Muscle layer of duodenum (tissue), 2 donors: ENCODE measurements at regions not wholly inside any gene's neighbourhood (a gene's known extent, or its start where the extent isn't known, plus 50 kb on each side); places are given as distances from the start of the nearest gene placed in this dataset.

Experiments
- H3K27ac ChIP-seq: one replicate; pipeline ENCODE4 v1.7.0; 2013; ENCODE audit warnings: mild to moderate bottlenecking, low read length
- H3K27me3 ChIP-seq: one replicate; pipeline ENCODE4 v1.7.0; 2013; ENCODE audit warnings: low read depth, mild to moderate bottlenecking, control low read depth, low read length
- H3K36me3 ChIP-seq, 2 donors: one replicate each; pipeline ENCODE4 v1.7.0; 2013; ENCODE audit warnings: low read length in 2 of 2, control low read depth in 1 of 2, mild to moderate bottlenecking in 1 of 2; ENCODE audit not compliant: insufficient read depth in 2 of 2, control insufficient read depth in 1 of 2
- H3K4me1 ChIP-seq, 2 donors: one replicate each; pipeline ENCODE4 v1.7.0; 2013; ENCODE audit warnings: low read length in 2 of 2, mild to moderate bottlenecking in 2 of 2, control low read depth in 1 of 2, moderate library complexity in 1 of 2; ENCODE audit not compliant: insufficient read depth in 2 of 2, control insufficient read depth in 1 of 2
- H3K4me3 ChIP-seq, 2 donors: one replicate each; pipeline ENCODE4 v1.7.0; 2013; ENCODE audit warnings: low read length in 2 of 2, low read depth in 1 of 2, mild to moderate bottlenecking in 1 of 2
- H3K9me3 ChIP-seq, 2 donors: one replicate each; pipeline ENCODE4 v1.7.0; 2013; ENCODE audit warnings: low read length in 2 of 2, control low read depth in 1 of 2, mild to moderate bottlenecking in 1 of 2; ENCODE audit not compliant: control insufficient read depth in 1 of 2
- donor health status: healthy.

DNA sequence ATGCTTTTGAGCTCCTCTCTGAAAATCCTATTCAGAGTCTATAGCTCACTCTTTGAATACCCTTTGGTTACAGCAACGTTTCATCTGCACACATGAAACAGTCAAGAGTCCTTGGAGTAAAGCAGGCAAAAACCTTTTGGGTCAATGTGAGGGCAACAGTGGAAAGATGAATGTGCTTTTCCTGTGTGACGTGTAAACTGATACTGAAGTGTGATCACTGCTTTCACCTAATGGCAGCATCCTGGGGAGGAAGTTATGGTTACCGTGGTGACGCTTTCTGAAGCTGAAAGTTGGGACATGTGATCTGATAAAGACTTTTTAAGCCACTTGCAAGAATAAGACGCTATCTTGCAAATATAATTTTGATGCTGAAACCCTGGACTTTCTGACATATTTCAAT is 160.0 kb downstream of the SEC16B start:
- Histone ChIP-seq H3K9me3 (no peaks in the 10 kb centered on the region), H3K4me3 (no peak overlapping the region), H3K27ac (no peak overlapping the region), H3K36me3 (no peaks in the 10 kb centered on the region), H3K27me3 (no peaks in the 10 kb centered on the region), H3K4me1 (no peaks in the 10 kb centered on the region)

DNA sequence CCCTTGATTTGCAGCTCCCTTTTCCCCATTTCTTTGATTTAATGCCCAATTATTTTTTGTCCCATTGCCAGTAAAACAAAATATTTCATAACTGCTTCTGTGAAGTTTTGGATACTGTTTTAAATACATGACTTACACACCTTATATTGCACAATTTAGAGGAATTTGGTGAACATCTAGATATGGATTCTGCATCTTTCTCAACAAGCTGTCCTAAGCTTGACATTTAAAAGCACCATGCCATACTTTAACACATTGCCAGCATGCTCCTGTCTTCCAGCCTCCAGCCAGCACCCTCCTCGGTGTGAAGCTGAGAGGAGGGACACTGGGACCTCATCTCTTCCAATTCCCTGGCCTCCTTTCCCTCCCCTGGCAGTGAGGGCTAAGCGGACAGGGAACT is 167.6 kb downstream of the SEC16B start:
- Histone ChIP-seq H3K4me3 (no peak overlapping the region), H3K27me3 (no peaks in the 10 kb centered on the region), H3K9me3 (peaks cover 0 to 4% of the 10 kb centered on the region in 2 donors), H3K36me3 (no peaks in the 10 kb centered on the region), H3K4me1 (no peaks in the 10 kb centered on the region), H3K27ac (no peak overlapping the region)

DNA sequence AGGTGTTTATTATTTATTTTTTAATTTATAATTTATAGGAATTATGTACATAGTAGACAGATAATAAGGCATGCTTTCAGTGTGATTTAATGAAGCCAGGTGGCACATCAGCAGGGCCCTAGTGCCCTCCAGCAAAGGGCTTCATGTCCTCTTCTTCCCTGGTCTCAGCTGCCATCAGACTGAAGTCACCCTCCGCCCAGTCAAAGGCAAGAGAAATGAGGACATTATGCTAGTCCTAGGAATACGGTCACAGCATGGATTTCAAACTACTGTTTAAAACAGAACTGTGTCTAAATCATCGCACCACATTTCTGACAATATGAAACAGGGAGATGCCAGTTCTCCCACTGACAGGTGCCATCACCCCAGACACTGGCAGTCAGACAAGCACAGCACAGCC is 168.1 kb downstream of the SEC16B start:
- Histone ChIP-seq H3K4me3 (no peak overlapping the region), H3K9me3 (peaks cover 0 to 4% of the 10 kb centered on the region in 2 donors), H3K27ac (no peak overlapping the region), H3K4me1 (no peaks in the 10 kb centered on the region), H3K36me3 (no peaks in the 10 kb centered on the region), H3K27me3 (no peaks in the 10 kb centered on the region)

DNA sequence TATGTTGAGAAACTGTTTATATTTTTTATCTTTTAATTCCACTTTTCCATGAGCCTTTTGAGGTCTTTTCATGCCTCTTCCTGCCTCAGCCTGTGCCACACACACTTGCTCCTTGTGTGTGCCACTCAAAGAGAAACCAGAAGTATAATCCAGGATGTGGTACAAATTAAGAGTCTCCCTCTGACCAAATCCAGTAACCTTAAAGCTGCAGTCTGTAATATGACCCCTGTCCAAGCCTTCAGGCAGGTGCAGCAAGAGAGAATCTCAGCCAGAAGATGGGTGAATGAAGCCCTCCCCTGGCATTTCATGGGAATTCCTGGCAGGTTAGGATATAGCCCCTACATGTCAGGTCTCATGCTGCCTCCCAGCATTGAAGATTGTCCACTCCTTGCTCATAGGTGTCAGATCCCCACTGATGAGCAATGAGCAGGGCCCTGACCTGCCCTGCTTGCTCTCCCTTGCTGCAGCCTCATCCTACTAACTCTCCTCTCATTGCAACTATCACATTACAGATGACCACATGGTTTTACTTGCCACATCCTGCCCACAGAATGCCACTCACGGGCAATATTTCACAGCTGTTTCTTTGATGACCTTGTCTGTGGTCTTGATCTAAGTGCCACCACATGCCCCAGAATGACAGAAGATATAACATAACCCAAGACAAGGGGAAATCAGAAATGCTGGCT is 169.3 kb downstream of the SEC16B start:
- no peaks in the 10 kb centered on the region for H3K36me3 ChIP-seq
- peaks cover 0 to 4% of the 10 kb centered on the region in 2 donors for H3K9me3 ChIP-seq
- no peak overlapping the region for H3K4me3 ChIP-seq
- H3K4me1 ChIP-seq: no peaks in the 10 kb centered on the region
- no peaks in the 10 kb centered on the region for H3K27me3 ChIP-seq
- no peak overlapping the region for H3K27ac ChIP-seq

DNA sequence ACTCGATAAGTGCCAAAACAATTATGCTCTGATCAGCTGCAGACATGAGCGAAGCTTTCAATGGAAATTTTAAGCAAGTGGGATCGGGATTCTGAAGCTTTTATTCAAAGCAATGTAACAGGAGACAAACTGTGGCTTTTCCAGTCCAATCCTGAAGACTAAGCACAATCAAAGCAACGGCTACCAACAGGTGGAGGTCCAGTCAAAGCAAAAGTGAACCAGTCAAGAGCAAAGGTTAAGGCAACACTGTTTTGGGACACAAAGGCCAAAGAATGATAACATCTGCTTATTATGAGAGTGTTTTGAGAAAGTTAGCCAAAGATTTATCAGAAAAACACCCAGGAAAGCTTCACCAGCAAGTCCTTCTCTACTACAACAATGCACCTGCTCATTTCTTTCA is 170.1 kb downstream of the SEC16B start:
- H3K4me1 ChIP-seq: no peaks in the 10 kb centered on the region
- no peak overlapping the region for H3K4me3 ChIP-seq
- H3K9me3 ChIP-seq: peaks cover 0 to 4% of the 10 kb centered on the region in 2 donors
- H3K27ac ChIP-seq: no peak overlapping the region
- no peaks in the 10 kb centered on the region for H3K36me3 ChIP-seq
- no peaks in the 10 kb centered on the region for H3K27me3 ChIP-seq

DNA sequence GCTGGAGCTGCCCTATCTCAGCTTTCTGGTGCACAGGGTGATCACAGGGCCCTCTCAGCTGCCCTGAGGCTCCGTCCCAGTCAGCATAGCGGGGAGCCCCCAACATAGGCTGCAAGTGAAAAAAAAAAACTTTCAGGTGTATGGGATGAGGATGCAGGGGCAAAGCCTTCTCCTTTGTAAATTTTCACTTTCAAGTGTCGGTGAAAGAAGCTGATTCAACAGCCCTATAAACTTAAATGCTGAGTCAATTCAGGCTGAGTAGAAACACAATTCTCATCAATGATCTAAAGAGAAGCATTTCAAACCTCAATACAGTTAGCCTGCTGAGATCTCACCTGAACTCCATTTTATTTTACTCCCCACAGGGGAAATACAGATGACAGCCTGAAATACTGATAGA is 171.2 kb downstream of the SEC16B start:
- H3K36me3 ChIP-seq: no peaks in the 10 kb centered on the region
- H3K4me1 ChIP-seq: no peaks in the 10 kb centered on the region
- H3K27ac ChIP-seq: no peak overlapping the region
- H3K27me3 ChIP-seq: no peaks in the 10 kb centered on the region
- H3K4me3 ChIP-seq: no peak overlapping the region
- H3K9me3 ChIP-seq: no peaks in the 10 kb centered on the region

DNA sequence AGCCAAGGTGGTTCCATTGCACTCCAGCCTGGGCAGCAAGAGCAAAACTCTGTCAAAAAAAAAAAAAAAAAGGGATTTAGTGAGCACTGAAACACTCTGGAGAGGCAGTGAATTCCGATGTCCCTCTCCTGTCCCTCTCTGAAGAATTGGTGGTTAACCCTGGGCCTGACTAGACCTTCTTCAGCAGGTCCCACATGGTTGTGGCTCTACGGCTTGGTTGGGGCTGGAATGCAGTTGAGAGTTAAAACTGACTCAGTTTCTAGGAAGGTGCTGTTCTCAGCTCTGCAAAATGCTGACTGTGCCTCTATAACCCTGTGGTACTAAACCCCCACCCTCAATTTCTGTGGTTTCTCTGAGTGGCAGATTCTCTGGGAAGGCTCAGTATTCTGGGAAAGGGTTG is 173.3 kb downstream of the SEC16B start:
- Histone ChIP-seq H3K27ac (no peak overlapping the region), H3K36me3 (no peaks in the 10 kb centered on the region), H3K4me1 (no peaks in the 10 kb centered on the region), H3K27me3 (no peaks in the 10 kb centered on the region), H3K9me3 (no peaks in the 10 kb centered on the region), H3K4me3 (no peak overlapping the region)

DNA sequence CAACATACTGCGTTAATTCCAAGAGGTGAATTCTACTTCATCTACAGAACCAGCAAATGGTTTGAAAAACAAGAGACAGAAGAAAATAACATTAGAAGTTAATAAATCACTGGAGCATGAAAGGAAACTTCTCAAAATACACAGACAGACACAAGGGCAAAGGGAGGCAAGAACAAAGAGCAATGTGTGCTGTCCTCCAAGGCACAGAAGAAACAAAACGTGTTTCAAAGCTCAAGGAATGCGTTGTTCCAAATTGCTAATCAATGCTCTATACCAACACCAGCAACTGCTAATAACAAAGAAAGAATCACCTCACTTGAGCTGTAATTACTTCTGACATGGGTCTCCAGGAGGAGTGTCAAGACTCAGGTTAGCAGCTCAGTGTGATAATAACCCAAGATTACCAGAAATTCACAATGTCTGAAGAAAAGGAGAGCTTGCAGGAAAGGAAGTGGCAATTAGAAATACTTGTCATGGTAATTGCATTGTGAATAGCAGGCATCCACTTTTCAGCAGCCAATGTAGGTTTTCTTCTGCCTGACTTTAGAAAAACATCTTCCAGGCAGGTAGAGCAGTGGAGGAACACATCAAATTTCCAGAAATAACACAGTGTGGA is 175.4 kb downstream of the SEC16B start:
- no peaks in the 10 kb centered on the region for H3K27me3 ChIP-seq

DNA sequence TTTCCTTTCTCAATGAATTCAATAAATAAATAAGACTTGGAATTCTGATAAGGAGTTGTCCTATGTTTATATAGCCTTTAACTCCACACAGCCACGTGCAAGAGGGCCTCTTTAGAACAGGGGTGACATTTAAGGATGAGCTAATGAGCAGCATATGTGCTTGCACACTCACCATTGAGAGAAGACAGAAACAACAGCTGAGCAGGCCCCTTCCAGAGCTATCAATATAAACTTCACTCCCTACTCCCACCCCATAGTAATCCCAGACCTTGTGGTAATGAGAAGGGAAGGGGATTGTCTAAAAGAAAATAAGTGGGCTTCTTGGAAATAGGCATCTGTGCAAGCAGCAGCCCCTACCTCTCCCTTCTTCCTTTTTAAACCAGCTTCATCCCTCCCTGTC is 176.0 kb downstream of the SEC16B start:
- H3K27me3 ChIP-seq: no peaks in the 10 kb centered on the region
- H3K9me3 ChIP-seq: no peaks in the 10 kb centered on the region
- H3K36me3 ChIP-seq: no peaks in the 10 kb centered on the region
- no peak overlapping the region for H3K27ac ChIP-seq
- H3K4me1 ChIP-seq: no peaks in the 10 kb centered on the region
- no peak overlapping the region for H3K4me3 ChIP-seq

More for the DNA sequence above, 175.4 kb downstream of the SEC16B start:
- Histone ChIP-seq H3K27ac (no peak overlapping the region), H3K36me3 (no peaks in the 10 kb centered on the region), H3K4me3 (no peak overlapping the region), H3K4me1 (no peaks in the 10 kb centered on the region), H3K9me3 (no peaks in the 10 kb centered on the region)

DNA sequence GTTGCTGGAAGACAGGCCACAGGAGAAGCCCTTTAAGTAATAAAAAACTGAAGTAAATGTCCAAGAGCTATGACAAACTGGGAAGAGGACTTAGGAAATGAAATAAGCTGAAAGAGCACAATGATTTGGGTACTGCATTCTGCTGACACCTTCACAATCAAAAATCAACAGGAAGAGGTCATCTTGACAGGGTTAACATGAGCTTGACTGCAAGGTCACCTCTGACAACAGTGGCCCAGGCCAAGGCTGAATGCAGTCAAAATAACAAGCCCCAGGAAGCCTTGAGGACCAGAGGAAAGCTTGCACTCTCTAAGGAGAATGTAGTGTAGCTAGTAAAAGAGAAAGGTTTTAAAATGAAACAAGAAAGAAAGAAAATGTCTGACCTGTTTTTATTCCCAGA is 179.3 kb downstream of the SEC16B start:
- Histone ChIP-seq H3K4me3 (no peak overlapping the region), H3K4me1 (no peaks in the 10 kb centered on the region), H3K27ac (no peak overlapping the region), H3K36me3 (no peaks in the 10 kb centered on the region), H3K9me3 (no peaks in the 10 kb centered on the region), H3K27me3 (no peaks in the 10 kb centered on the region)

DNA sequence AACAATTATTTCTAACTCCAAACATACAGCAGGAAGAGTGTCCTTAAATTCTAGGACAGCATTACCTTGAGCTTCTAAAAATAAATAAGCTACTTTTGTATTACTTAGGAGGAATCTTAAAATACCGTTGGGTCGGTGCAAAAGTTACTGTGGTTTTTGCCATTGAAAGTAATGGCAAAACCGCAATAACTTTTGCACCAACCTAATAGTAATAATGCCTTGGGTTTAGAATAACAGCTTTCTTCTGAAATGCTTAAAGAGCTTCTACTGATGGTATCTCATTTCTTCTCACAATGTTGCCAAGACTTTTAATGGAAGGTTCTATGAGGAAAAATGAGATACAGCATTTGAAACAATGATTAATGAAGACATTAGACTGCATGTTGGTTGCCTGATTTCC is 179.9 kb downstream of the SEC16B start:
- Histone ChIP-seq H3K27me3 (no peaks in the 10 kb centered on the region), H3K9me3 (no peaks in the 10 kb centered on the region), H3K4me1 (no peaks in the 10 kb centered on the region), H3K27ac (no peak overlapping the region), H3K36me3 (no peaks in the 10 kb centered on the region), H3K4me3 (no peak overlapping the region)
